BJ (cell line): ENCODE measurements at regions not wholly inside any gene's neighbourhood (a gene's known extent, or its start where the extent isn't known, plus 50 kb on each side); places are given as distances from the start of the nearest gene placed in this dataset.

ENCODE experiments used
- CTCF ChIA-PET: fragments of 350-600 bp; formaldehyde crosslinking; extraction: SDS; loops from one replicate; lab custom pipeline; 2021; ENCODE audit warnings: antibody characterized with exemption, inconsistent platforms; lab: Yijun Ruan, JAX
- POLR2A ChIA-PET: fragments of 300-600 bp; sonication (Branson Sonifier 250); formaldehyde crosslinking; extraction: SDS; loops from one replicate; lab custom pipeline; 2021; ENCODE audit warnings: antibody characterized with exemption; lab: Charles Lee
- DNase-seq: peaks from one replicate; pipeline ENCODE4 v3.0.0-alpha.2; 2011; ENCODE audit warnings: low read depth
- H3K27me3 ChIP-seq: 2 replicates; pipeline ENCODE4 v1.6.0; 2011; ENCODE audit warnings: low read length; ENCODE audit not compliant: control insufficient read depth, insufficient read depth
- H3K36me3 ChIP-seq: 2 replicates; pipeline ENCODE4 v1.5.1; 2011; ENCODE audit warnings: low read length; ENCODE audit not compliant: control insufficient read depth, insufficient read depth
- H3K4me3 ChIP-seq: 2 replicates; pipeline ENCODE4 v1.5.1; 2011; ENCODE audit warnings: low read depth, mild to moderate bottlenecking, control low read depth, low read length
- CTCF ChIP-seq: IDR thresholded peaks from 2 replicates; pipeline ENCODE4 v1.5.1; 2011; ENCODE audit warnings: low read depth, mild to moderate bottlenecking, control low read depth, inconsistent platforms, low read length, moderate library complexity; ENCODE audit not compliant: insufficient read depth

GRCh38 chr11:127136438-127136837 is 135.9 kb upstream of the KIRREL3 start:
- no peak for DNase-seq
- H3K36me3 ChIP-seq, result no peaks in the 10 kb centered on the region
- CTCF ChIA-PET, result interaction anchor here (0.6 kb wide), 1 partner anchor 1841 kb away, joined by 3 read pairs; no protein-coding TSS in a partner anchor
- peaks cover 9% of the 10 kb centered on the region for H3K27me3 ChIP-seq
- no peak overlapping the region for H3K4me3 ChIP-seq
- POLR2A ChIA-PET, result no interaction called here
- TF ChIP-seq CTCF, result 0 out of 2 replicates have a peak, but pooled peaks have one; percentile 8

DNA sequence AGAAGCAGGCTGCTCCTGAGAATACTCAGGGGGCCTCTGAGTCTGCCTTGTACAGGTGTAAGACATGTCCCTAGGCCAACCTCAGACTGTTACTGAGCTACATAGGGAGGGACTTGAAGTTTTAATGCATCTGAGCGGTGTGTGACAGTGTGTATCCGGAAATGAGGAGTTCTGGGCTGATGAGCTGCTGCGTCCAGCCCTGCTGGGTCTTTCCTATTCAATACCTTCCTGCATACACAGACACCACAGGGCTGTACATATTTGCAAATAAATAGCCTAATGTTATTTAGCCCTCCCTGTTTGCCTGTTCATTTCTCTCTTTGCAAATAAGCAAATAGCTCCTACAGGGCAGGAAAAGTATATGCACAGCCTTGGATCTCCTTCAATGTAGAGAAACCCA is 134.7 kb upstream of the KIRREL3 start:
- TF ChIP-seq CTCF, result no peak
- H3K4me3 ChIP-seq, result no peak overlapping the region
- ChIA-PET POLR2A (no interaction called here), CTCF (no interaction called here)
- H3K36me3 ChIP-seq, result no peaks in the 10 kb centered on the region
- no peak for DNase-seq
- H3K27me3 ChIP-seq, result peaks cover 6% of the 10 kb centered on the region

DNA sequence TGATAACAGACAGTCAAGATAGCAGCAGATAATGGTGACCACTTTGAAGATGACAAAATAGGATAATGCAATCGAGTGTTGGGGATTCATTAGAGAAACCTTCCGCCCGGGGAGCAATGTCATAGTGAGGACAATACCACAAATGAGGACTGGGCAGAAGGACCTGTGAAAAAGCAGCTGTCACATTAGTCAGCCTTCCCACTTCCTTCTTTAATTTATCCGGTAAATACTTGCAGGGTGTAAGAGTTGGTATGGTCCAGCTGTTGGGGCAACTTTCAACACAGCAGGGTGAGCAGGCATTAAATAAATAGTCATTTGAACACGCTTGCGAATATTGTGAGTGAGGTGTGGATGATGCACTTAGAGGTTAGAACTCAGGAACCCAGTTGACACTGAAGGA is 132.5 kb upstream of the KIRREL3 start:
- DNase-seq, result no peak
- Histone ChIP-seq H3K27me3 (peaks cover 7% of the 10 kb centered on the region), H3K36me3 (no peaks in the 10 kb centered on the region), H3K4me3 (no peak overlapping the region)
- POLR2A ChIA-PET, result no interaction called here
- TF ChIP-seq CTCF, result no peak
- CTCF ChIA-PET, result no interaction called here

- POLR2A ChIA-PET, result no interaction called here
- Histone ChIP-seq H3K36me3 (no peaks in the 10 kb centered on the region), H3K4me3 (no peak overlapping the region), H3K27me3 (peaks cover 7% of the 10 kb centered on the region)
- no peak for TF ChIP-seq CTCF
- CTCF ChIA-PET, result no interaction called here
- DNase-seq, result no peak
These were observed 129.8 kb upstream of the KIRREL3 start for GRCh38 chr11:127130321-127130720.

DNA sequence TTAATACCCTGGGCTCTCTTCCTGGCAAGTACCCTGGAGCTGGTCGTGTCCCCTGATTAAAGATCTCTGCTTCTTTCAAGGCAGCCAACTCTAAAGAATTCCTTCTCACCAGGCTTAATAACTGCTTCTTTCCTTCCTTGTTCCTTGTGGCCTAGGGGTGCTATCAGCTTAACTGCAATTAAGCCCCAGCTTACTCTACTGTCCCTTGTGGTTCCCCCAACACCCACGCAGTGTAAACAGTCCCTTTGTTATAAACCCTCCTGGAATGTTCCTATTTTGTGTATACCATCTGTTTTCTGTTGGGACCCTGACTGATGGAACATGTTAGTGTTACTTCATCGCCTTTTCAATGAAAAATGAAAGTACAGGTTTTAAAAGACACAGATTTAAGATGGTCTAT is 126.4 kb upstream of the KIRREL3 start:
- no peak overlapping the region for H3K4me3 ChIP-seq
- CTCF ChIA-PET, result no interaction called here
- POLR2A ChIA-PET, result no interaction called here
- peaks cover 9% of the 10 kb centered on the region for H3K27me3 ChIP-seq
- H3K36me3 ChIP-seq, result no peaks in the 10 kb centered on the region
- no peak for DNase-seq
- no peak for TF ChIP-seq CTCF
